IMR-90 (cell line): ENCODE measurements at regions not wholly inside any gene's neighbourhood (a gene's known extent, or its start where the extent isn't known, plus 50 kb on each side); places are given as distances from the start of the nearest gene placed in this dataset.

Experiments
- CEBPB ChIP-seq: IDR thresholded peaks from 2 replicates; pipeline ENCODE4 v1.6.1; 2012; ENCODE audit warnings: low read depth, low read length, improper control_type of control experiment
- CHD1 ChIP-seq: IDR thresholded peaks from 2 replicates; pipeline ENCODE4 v1.6.1; 2012; ENCODE audit warnings: low read depth, low read length, improper control_type of control experiment
- CTCF ChIP-seq: conservative IDR thresholded peaks from 2 replicates; pipeline ENCODE4 v1.5.1; 2012; ENCODE audit warnings: mild to moderate bottlenecking, low read depth, low read length, improper control_type of control experiment
- ELK1 ChIP-seq: fragments of 150-350 bp; IDR thresholded peaks from 2 replicates; pipeline ENCODE4 v1.6.1; 2016; ENCODE audit warnings: low read depth, mild to moderate bottlenecking, low read length, moderate library complexity, borderline replicate concordance
- FOS ChIP-seq: fragments of 150-350 bp; IDR thresholded peaks from 2 replicates; pipeline ENCODE4 v1.6.1; 2016; ENCODE audit warnings: low read depth, low read length
- MAFK ChIP-seq: IDR thresholded peaks from 2 replicates; pipeline ENCODE4 v1.6.1; 2012; ENCODE audit warnings: low read depth, low read length, improper control_type of control experiment
- MAZ ChIP-seq: IDR thresholded peaks from 2 replicates; pipeline ENCODE4 v1.6.1; 2012; ENCODE audit warnings: low read depth, mild to moderate bottlenecking, low read length, improper control_type of control experiment, moderate library complexity, borderline replicate concordance
- MXI1 ChIP-seq: IDR thresholded peaks from 2 replicates; pipeline ENCODE4 v1.6.1; 2012; ENCODE audit warnings: low read depth, mild to moderate bottlenecking, low read length, moderate library complexity, borderline replicate concordance
- NFE2L2 ChIP-seq: fragments of 150-350 bp; IDR thresholded peaks from 2 replicates; pipeline ENCODE4 v1.6.1; 2016; ENCODE audit warnings: low read depth, mild to moderate bottlenecking, low read length
- POLR2A ChIP-seq: IDR thresholded peaks from 2 replicates; pipeline ENCODE4 v1.6.1; 2012; ENCODE audit warnings: mild to moderate bottlenecking, low read depth, low read length
- RCOR1 ChIP-seq: IDR thresholded peaks from 2 replicates; pipeline ENCODE4 v1.6.1; 2012; ENCODE audit warnings: mild to moderate bottlenecking, low read length, improper control_type of control experiment; ENCODE audit not compliant: insufficient replicate concordance
- RFX5 ChIP-seq: IDR thresholded peaks from 2 replicates; pipeline ENCODE4 v1.8.0; 2012; ENCODE audit warnings: low read depth, mild to moderate bottlenecking, low read length, moderate library complexity
- USF2 ChIP-seq: fragments of 150-350 bp; IDR thresholded peaks from 2 replicates; pipeline ENCODE4 v1.6.1; 2017; ENCODE audit warnings: mild to moderate bottlenecking, antibody characterized with exemption, low read length, low read depth

- no peak for TF ChIP-seq CTCF
- TF ChIP-seq MXI1, result no peak
- TF ChIP-seq POLR2A, result no peak
- no peak for TF ChIP-seq RCOR1
- TF ChIP-seq CEBPB, result no peak
- no peak for TF ChIP-seq NFE2L2
- no peak for TF ChIP-seq RFX5
- no peak for TF ChIP-seq FOS
- TF ChIP-seq CHD1, result no peak
- TF ChIP-seq USF2, result no peak
- TF ChIP-seq ELK1, result no peak
- TF ChIP-seq MAZ, result no peak
- no peak for TF ChIP-seq MAFK
Measured at GRCh38 chr2:118325321-118325955, 237.2 kb downstream of the INSIG2 start.
